ENCODE measurements at regions not wholly inside any gene's neighbourhood (a gene's known extent, or its start where the extent isn't known, plus 50 kb on each side); places are given as distances from the start of the nearest gene placed in this dataset.

DNA sequence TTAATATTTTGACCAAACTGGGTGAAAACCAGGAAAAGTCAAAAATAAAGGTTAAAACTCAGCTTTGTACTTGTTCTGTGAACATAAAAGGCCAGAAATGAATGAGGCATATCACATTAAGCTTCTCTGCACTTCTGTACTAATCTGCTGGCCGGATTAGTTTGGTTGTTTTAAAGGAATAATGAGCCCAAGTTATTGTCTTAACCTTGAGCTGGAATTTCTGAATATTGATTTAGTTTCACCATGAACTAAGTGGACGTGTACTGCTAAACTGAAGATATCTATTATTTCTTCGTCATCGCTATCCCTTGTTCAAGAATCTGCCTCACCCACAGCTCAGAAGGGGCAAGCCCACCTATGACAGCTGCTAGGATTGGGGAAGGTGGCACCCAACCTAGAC lies 101.1 kb upstream of the FRMD4A start:
- no peak overlapping the region for H3K4me3 ChIP-seq
- FAIRE-seq (no peak), DNase-seq (ENCODE audit: extremely low read depth in 1 of 4, low spot score in 3 of 4) (no peak), ATAC-seq (no peak)
- no peaks in the 10 kb centered on the region for H3K27me3 ChIP-seq (ENCODE audit: control insufficient read depth in 2 of 2, insufficient read depth in 2 of 2, low read length in 2 of 2)
- TF ChIP-seq ZNF592 (IDR thresholded peaks at IDR 0.05): no peak
- TF ChIP-seq MECOM (CRISPR knock-in tag; IDR thresholded peaks at IDR 0.05): no peak
- no peak for TF ChIP-seq NFIC (IDR thresholded peaks at IDR 0.05)
- TF ChIP-seq ZNF24 (IDR thresholded peaks at IDR 0.05): no peak
- TF ChIP-seq PURB (CRISPR knock-in tag; IDR thresholded peaks at IDR 0.05; ENCODE audit: low read depth): no peak
- TF ChIP-seq, protein P1, sequence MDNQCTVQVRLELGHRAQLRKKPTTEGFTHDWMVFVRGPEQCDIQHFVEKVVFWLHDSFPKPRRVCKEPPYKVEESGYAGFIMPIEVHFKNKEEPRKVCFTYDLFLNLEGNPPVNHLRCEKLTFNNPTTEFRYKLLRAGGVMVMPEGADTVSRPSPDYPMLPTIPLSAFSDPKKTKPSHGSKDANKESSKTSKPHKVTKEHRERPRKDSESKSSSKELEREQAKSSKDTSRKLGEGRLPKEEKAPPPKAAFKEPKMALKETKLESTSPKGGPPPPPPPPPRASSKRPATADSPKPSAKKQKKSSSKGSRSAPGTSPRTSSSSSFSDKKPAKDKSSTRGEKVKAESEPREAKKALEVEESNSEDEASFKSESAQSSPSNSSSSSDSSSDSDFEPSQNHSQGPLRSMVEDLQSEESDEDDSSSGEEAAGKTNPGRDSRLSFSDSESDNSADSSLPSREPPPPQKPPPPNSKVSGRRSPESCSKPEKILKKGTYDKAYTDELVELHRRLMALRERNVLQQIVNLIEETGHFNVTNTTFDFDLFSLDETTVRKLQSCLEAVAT (IDR thresholded peaks at IDR 0.05): no peak
- H2AFZ ChIP-seq (ENCODE audit: low read depth, low read length): no peak overlapping the region
- H3K4me1 ChIP-seq (replicated peaks in 1 of 2; ENCODE audit: control insufficient read depth in 2 of 2, insufficient read depth in 2 of 2, low read length in 2 of 2): peaks cover 0 to 3% of the 10 kb centered on the region in 2 experiments; a peak in 1 of 5 replicates
- intact Hi-C loops (cut with micrococcal nuclease) (no loop called here), in situ Hi-C loops (cut with MboI) (no loop called here)
- H3K4me2 ChIP-seq (ENCODE audit: insufficient read depth, low read length): no peak overlapping the region
- H3K79me2 ChIP-seq (ENCODE audit: control insufficient read depth, insufficient read depth, low read length): no peaks in the 10 kb centered on the region
- POLR2A ChIA-PET: interaction anchor here (0.6 kb wide), 1 partner anchor 1148 kb away, joined by 3 read pairs; no protein-coding TSS in a partner anchor
- no TSS peak for BruUV-seq (replicated peaks)
- WGBS (ENCODE audit: insufficient coverage, low coverage, missing lambda C conversion rate): 2% methylated on average over 4 of the region's 4 CpGs
- CTCF ChIA-PET (ENCODE audit: low intra/inter-chr PET ratio): no interaction called here
- H3K9ac ChIP-seq (ENCODE audit: insufficient read depth in 1 of 2, low read depth in 2 of 2, low read length in 2 of 2): no peak overlapping the region
- no peaks in the 10 kb centered on the region for H3K9me3 ChIP-seq (replicated peaks; ENCODE audit: control insufficient read depth, insufficient read depth, low read depth, low read length)
- no peaks in the 10 kb centered on the region for H3K9me1 ChIP-seq (ENCODE audit: control insufficient read depth, insufficient read depth, low read length)
- no peak overlapping the region for H3K27ac ChIP-seq (ENCODE audit: extremely low read depth, low read depth, low read length)
- H4K20me1 ChIP-seq (replicated peaks; ENCODE audit: control insufficient read depth, insufficient read depth, low read length): no peaks in the 10 kb centered on the region
- no peaks in the 10 kb centered on the region for H3K36me3 ChIP-seq (ENCODE audit: control insufficient read depth, insufficient read depth, low read length)

Measured in K562 (cell line).